ENCODE measurements at regions not wholly inside any gene's neighbourhood (a gene's known extent, or its start where the extent isn't known, plus 50 kb on each side); places are given as distances from the start of the nearest gene placed in this dataset.

GRCh38 chr5:30981576-30981975, 211.9 kb upstream of the CDH6 start:
- ChIA-PET POLR2A (no interaction called here), CTCF (no interaction called here)
- TF ChIP-seq FOS (IDR thresholded peaks at IDR 0.05; ENCODE audit: borderline replicate concordance, insufficient read depth, low read length) (no peak), EZH2 (IDR thresholded peaks at IDR 0.05; ENCODE audit: borderline replicate concordance, low read depth, low read length, severe bottlenecking) (no peak), GATA2 (IDR thresholded peaks at IDR 0.05; ENCODE audit: insufficient read depth, insufficient read length, low read depth, low read length) (no peak), MYC (IDR thresholded peaks at IDR 0.05; ENCODE audit: low read depth, low read length) (no peak), MAX (IDR thresholded peaks at IDR 0.05; ENCODE audit: insufficient read depth, insufficient read length) (no peak), JUN (IDR thresholded peaks at IDR 0.05; ENCODE audit: borderline replicate concordance, insufficient read depth, insufficient read length, low read depth) (no peak), POLR2AphosphoS5 (IDR thresholded peaks at IDR 0.05; ENCODE audit: insufficient read depth, low read depth, low read length) (no peak), POLR2A (IDR thresholded peaks at IDR 0.05; ENCODE audit: low read depth, low read length) (no peak), CTCF (IDR thresholded peaks at IDR 0.05; ENCODE audit: extremely low read depth in 1 of 2, insufficient read depth in 1 of 2, low read depth in 1 of 2, low read length in 2 of 2) (no peak)
- BruUV-seq (replicated peaks), result no TSS peak
- Histone ChIP-seq H3K79me2 (ENCODE audit: control insufficient read depth, insufficient read depth, low read length) (no peaks in the 10 kb centered on the region), H3K4me3 (replicated peaks in 1 of 3; ENCODE audit: insufficient read depth in 1 of 3, low read depth in 1 of 3, low read length in 3 of 3) (no peak overlapping the region), H2AFZ (ENCODE audit: low read depth, low read length) (no peak overlapping the region), H3K36me3 (ENCODE audit: control insufficient read depth in 2 of 2, extremely low read depth in 1 of 2, insufficient read depth in 2 of 2, low read length in 2 of 2) (no peaks in the 10 kb centered on the region), H3K9me3 (replicated peaks; ENCODE audit: control insufficient read depth, insufficient read depth, low read length) (no peaks in the 10 kb centered on the region), H3K27ac (ENCODE audit: insufficient read depth, low read depth, low read length) (no peak overlapping the region), H4K20me1 (replicated peaks; ENCODE audit: control insufficient read depth, extremely low read depth, insufficient read depth, low read length) (no peaks in the 10 kb centered on the region), H3K9me1 (replicated peaks; ENCODE audit: control insufficient read depth, extremely low read depth, insufficient read depth, low read length) (no peaks in the 10 kb centered on the region), H3K27me3 (ENCODE audit: control insufficient read depth in 2 of 2, insufficient read depth in 2 of 2, low read length in 2 of 2) (no peaks in the 10 kb centered on the region), H3K4me1 (ENCODE audit: control insufficient read depth, extremely low read depth, insufficient read depth, low read length) (no peaks in the 10 kb centered on the region), H3K9ac (replicated peaks; ENCODE audit: extremely low read depth, insufficient read depth, low read length) (no peak overlapping the region), H3K4me2 (ENCODE audit: insufficient read depth, low read length) (no peak overlapping the region)
- intact Hi-C loops (cut with micrococcal nuclease), result no loop called here
- dilution Hi-C loops (cut with MboI; ENCODE audit: extremely low pct_ligation_motif_present, low sequenced_read_pairs), result no loop called here
- FAIRE-seq, result no peak
- no peak for DNase-seq (ENCODE audit: low read depth, low spot score)

Data from endothelial cell of umbilical vein (primary cell).